ENCODE measurements at regions not wholly inside any gene's neighbourhood (a gene's known extent, or its start where the extent isn't known, plus 50 kb on each side); places are given as distances from the start of the nearest gene placed in this dataset.
A peak's percentile ranks its signal among the peaks of the same experiment; 100 is the strongest.

- TF ChIP-seq, protein P1, sequence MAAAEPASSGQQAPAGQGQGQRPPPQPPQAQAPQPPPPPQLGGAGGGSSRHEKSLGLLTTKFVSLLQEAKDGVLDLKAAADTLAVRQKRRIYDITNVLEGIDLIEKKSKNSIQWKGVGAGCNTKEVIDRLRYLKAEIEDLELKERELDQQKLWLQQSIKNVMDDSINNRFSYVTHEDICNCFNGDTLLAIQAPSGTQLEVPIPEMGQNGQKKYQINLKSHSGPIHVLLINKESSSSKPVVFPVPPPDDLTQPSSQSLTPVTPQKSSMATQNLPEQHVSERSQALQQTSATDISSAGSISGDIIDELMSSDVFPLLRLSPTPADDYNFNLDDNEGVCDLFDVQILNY (CRISPR knock-in tag; IDR thresholded peaks at IDR 0.05), result no peak
- no peak for TF ChIP-seq TEAD4 (CRISPR knock-in tag; IDR thresholded peaks at IDR 0.05)
- no peak for TF ChIP-seq ELF4 (CRISPR knock-in tag; IDR thresholded peaks at IDR 0.05; ENCODE audit: low read depth)
- no peak for TF ChIP-seq ZNF121 (CRISPR knock-in tag; IDR thresholded peaks at IDR 0.05)
Measured at GRCh38 chr20:10798811-10799210, 125.0 kb upstream of the JAG1 start (continued).

DNA sequence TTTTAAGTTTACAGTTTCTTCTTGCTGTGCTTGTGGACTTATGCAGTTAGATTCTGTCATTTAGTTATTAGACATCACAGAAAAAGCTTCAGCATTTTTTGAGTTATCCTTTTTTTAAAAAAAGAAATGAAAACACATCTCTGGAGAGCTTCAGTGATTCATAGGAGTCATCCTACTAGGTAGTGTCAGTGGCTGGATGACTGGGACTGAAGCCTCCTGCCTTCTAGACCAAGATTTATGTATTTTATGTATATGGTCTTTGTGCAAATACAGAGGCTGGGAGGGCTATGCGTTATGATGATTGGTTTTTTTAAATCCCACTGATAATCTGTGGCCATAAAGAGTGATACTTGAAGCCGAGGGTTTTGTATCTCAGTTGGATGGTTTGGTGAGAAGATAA is 125.9 kb upstream of the JAG1 start:
- no peak overlapping the region for H3K4me3 Mint-ChIP-seq
- no peaks in the 10 kb centered on the region for H3K27me3 Mint-ChIP-seq (ENCODE audit: low read depth)
- H3K27ac Mint-ChIP-seq, result no peak overlapping the region
- peaks cover 18% of the 10 kb centered on the region for H3K9me3 Mint-ChIP-seq
- ChIA-PET CTCF (interaction anchor here (0.5 kb wide), 1 partner anchor 418 kb away, joined by 4 read pairs; no protein-coding TSS in a partner anchor), POLR2A (no interaction called here)
- ATAC-seq (no peak), DNase-seq (ENCODE audit: low spot score) (no peak)
- peaks cover 4% of the 10 kb centered on the region; the same call in 1 of the 2 replicates for H3K36me3 Mint-ChIP-seq
- peaks cover 10% of the 10 kb centered on the region for H3K4me1 Mint-ChIP-seq
- TF ChIP-seq ZNF121 (CRISPR knock-in tag; IDR thresholded peaks at IDR 0.05), result no peak
- no peak for TF ChIP-seq NR3C1 (CRISPR knock-in tag; conservative IDR thresholded peaks at IDR 0.05; ENCODE audit: low read depth)
- TF ChIP-seq, protein P2, sequence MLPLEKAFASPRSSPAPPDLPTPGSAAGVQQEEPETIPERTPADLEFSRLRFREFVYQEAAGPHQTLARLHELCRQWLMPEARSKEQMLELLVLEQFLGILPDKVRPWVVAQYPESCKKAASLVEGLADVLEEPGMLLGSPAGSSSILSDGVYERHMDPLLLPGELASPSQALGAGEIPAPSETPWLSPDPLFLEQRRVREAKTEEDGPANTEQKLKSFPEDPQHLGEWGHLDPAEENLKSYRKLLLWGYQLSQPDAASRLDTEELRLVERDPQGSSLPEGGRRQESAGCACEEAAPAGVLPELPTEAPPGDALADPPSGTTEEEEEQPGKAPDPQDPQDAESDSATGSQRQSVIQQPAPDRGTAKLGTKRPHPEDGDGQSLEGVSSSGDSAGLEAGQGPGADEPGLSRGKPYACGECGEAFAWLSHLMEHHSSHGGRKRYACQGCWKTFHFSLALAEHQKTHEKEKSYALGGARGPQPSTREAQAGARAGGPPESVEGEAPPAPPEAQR (CRISPR knock-in tag; IDR thresholded peaks at IDR 0.05), result no peak
- TF ChIP-seq, protein P3, sequence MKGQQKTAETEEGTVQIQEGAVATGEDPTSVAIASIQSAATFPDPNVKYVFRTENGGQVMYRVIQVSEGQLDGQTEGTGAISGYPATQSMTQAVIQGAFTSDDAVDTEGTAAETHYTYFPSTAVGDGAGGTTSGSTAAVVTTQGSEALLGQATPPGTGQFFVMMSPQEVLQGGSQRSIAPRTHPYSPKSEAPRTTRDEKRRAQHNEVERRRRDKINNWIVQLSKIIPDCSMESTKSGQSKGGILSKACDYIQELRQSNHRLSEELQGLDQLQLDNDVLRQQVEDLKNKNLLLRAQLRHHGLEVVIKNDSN (CRISPR knock-in tag; IDR thresholded peaks at IDR 0.05), result no peak
- TF ChIP-seq AFF4 (CRISPR knock-in tag; IDR thresholded peaks at IDR 0.05; ENCODE audit: borderline replicate concordance), result no peak
- TF ChIP-seq IRF2 (CRISPR knock-in tag; IDR thresholded peaks at IDR 0.05; ENCODE audit: borderline replicate concordance, low read depth), result no peak
- no peak for TF ChIP-seq NFATC4 (CRISPR knock-in tag; IDR thresholded peaks at IDR 0.05)
- no peak for TF ChIP-seq FOXJ3 (CRISPR knock-in tag; IDR thresholded peaks at IDR 0.05; ENCODE audit: borderline replicate concordance)
- no peak for TF ChIP-seq ZNF263 (CRISPR knock-in tag; IDR thresholded peaks at IDR 0.05; ENCODE audit: low read depth)
- no peak for TF ChIP-seq MLX (CRISPR knock-in tag; IDR thresholded peaks at IDR 0.05)
- no peak for TF ChIP-seq ZNF138 (CRISPR knock-in tag; conservative IDR thresholded peaks at IDR 0.05)
- TF ChIP-seq GABPB1 (CRISPR knock-in tag; IDR thresholded peaks at IDR 0.05), result no peak
- no peak for TF ChIP-seq ETV6 (CRISPR knock-in tag; IDR thresholded peaks at IDR 0.05)

DNA sequence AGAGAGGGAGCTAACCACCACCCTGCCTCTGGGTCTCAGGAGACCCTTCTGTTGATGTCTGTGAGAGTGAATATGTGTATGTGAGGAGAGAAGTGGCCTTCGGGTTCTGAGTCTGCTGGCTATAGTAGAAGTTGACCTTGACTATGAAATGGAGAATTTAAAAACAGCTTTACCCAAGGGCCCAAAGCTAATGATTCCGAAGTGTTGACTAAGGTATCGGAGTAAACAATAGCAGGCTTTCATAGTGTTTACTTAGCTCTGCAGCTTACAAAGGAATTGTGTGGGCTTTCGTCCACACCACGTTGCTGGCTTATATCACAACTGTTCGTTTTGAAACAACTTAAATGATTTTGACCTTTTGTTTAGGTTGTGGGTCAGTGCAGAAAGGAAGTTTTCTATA is 126.5 kb upstream of the JAG1 start:
- ATAC-seq, result no peak
- Mint-ChIP-seq H3K4me1 (peaks cover 7% of the 10 kb centered on the region), H3K4me3 (no peak overlapping the region), H3K36me3 (peaks cover 4% of the 10 kb centered on the region; the same call in 1 of the 2 replicates), H3K27ac (no peak overlapping the region), H3K27me3 (ENCODE audit: low read depth) (no peaks in the 10 kb centered on the region), H3K9me3 (peaks cover 18% of the 10 kb centered on the region)
- ChIA-PET CTCF (no interaction called here), POLR2A (no interaction called here)
- TF ChIP-seq ZNF416 (CRISPR knock-in tag; IDR thresholded peaks at IDR 0.05) (no peak), GABPB1 (CRISPR knock-in tag; IDR thresholded peaks at IDR 0.05) (peak; percentile 55), ELF4 (CRISPR knock-in tag; IDR thresholded peaks at IDR 0.05; ENCODE audit: low read depth) (no peak)
- no peak for DNase-seq (ENCODE audit: low spot score)
